ENCODE measurements at regions not wholly inside any gene's neighbourhood (a gene's known extent, or its start where the extent isn't known, plus 50 kb on each side); places are given as distances from the start of the nearest gene placed in this dataset.

DNA sequence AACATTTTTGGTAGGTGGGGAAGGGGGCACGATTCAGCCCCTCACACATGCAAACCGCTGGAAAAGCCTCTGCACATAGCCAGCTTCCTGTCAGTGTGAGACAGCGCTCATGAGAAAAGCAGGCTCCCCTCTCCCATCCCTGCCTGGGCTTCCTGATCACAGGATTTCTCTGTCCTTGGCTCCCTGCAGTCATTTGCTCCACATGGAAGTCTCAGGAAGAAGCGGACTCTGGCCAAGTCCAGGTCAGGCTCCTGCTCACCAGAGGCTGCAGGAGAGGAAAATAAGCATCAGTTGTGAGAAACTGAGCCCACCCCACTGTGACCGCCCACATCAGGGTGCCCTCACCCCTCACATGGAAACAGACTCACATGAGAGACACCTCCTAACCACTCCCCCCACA is 664.3 kb upstream of the TENM3 start:
- no peak for DNase-seq

DNA sequence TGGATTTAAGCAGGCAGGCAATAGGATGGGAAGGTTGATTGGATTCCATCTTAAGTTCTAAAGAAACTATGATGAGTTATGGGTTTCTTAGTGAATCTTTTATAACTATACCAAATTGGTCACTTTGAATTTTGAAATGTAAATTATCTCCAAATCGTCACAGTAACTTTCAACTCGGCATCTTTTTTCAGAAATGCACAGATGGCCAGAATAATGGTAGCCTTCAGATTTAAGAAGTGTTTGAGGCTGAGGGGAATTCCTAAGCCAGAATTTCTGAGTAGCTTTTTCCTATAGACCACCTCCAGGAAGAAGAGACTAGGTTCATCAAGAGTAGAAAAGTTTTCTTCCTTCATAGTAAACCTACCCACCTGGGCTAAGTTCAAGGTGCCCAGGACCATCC is 663.7 kb upstream of the TENM3 start:
- no peak for DNase-seq

DNA sequence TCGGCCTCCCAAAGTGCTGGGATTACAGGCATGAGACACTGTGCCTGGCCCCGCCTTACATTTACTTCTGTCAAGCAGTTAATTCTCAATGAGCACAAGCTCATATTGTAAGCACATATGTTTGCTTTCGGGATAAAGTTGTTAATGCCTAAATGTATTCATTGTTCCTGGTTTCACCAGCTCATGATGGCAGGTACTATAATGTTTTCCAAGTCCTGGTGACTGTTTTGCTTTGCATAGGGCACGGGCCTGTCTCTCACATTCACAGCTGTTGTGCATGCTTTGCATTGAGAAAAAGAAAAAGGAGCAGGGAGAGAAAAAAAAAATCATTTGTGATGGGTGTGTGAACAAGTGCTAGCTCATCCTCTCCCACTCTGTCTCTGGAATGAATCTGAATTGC is 661.2 kb upstream of the TENM3 start:
- no peak for DNase-seq

DNA sequence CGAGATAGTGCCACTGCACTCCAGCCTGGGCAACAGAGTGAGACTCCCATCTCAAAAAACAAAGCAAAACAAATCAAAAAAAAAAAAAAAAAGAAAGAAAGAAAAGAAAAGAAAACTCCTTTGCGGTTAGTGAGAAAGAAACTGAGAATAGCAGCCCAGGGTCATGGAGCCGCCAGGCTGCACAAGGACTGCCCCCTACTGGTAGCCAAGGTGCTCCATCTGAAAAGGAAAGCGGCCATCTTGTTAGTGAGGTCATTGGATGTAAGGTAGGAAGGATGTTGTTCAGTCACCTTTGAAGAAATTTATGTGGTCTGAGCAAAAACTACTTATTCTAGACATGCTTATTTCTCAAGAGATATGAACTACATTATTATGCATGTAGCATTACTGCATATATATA is 660.6 kb upstream of the TENM3 start:
- no peak for DNase-seq

DNA sequence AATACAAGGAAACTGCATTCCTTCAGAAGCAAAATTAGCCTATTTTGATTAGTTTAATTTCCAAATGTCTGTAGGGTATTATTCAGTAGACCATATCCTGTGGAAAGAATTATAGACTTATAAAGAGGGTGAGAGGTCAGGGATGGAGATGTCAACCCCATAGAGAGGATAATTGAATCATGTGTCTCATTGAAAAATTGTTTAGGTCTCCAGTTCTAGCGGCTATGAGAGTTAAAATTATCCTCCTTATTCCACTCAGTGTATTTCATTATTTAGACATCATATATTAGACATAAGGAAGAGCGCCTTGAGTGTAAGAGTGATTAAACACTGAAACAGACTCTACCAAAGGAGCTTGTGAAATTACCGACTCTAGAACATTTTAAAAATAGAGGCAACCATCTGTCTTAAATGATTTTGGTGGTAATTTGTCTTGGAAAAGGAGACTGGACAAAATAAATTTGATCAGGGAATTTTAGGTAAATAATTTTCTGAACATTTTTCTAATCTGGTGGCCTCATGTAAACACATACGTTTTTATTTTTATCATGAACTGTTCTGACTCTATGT is 654.4 kb upstream of the TENM3 start:
- no peak for DNase-seq

DNA sequence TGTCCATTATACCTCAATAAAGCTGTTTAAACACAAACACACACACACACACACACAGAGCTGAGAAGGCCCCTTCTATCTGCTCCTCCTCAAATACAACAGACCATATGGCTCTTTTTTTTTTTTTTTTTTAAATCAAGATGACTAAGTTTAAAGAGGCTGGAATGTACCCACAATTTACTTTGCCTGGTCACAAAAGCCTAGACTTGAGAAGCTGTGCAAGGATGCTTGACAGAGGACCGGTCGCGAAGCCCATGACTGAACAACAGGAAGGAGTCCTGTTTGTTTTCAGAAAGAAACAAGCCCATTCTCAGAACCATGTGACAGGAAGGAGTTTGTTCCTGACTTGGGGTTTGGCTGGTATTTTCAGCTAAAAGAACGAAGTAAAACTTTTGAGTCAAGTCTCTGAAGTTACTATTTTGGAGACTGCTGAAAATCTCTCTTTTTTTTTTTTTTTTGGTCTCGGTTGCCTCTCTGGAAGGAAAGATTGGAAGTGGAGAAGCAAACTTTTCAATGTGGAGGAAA is 650.9 kb upstream of the TENM3 start:
- no peak for DNase-seq

DNA sequence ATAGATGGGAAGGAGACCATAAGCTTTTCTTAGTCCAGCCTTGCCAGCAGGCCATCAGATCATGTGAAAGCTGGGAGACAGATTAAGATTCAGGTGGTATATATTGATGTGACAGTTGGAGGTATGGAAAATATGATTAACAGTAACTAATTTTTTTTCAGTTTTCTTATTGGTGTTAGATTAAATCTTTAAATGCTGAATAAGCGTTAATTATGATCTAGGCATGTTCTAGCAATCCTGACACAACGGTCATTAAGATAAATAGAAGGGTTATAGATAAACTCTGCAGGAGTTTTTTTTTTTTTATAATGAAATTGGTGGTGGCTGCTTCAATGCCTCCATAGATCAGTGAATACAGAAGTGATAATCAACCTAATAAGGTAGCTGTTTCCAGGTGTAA is 649.5 kb upstream of the TENM3 start:
- DNase-seq, result no peak

DNA sequence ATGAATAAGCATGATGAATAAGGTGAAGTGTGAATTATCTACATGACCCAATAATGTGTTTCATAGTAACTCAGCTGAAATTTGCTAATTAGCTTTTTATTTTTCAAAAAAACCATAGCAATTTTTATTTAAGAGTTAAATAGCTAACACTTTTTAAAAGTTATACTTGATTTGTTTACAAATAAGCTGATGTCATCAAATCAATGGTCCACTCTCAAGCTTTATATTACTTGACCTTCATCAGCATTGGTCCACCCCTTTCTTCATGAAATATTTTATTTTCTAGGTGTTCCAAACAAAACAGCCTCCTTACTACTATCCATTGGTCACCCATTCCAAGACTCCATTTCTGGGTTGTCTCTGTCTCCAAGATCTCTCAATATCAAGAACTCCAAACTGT is 649.0 kb upstream of the TENM3 start:
- DNase-seq, result no peak

DNA sequence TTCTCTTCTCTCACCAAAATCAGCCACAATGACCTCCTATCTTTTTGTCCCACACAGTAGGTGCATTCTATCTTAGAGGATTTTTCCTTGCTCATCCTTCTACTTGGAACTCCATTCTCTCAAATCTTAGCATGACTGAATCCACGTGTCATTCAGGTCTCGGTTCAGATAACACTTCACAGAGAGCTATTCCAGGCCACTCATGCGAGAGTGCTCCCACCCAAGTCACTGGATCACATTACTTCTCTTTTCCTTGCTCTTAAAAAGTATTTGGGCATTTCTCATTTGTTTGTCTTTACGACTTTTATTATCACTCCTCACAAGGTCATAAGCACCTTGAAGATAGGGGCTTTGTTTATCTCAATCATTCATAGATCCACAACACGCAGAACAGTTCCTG is 647.5 kb upstream of the TENM3 start:
- DNase-seq, result no peak

DNA sequence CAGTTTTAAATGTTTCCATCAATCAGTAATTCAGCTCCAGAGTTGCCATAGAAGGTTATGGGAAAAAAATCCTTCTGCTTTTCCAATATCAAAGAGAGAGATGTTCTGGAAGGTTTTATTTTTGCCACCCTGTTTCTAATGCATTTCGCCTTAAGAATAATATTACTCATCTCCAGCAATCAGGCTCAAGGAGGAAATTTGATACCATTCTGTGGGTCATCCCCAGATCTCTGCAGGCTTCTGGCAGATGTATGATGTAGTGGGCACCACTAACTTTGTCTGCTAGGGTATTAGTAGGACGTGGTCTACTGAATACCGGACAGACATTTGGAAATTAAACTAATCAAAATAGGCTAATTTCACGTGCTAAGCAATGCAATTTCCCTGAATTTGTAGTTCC is 645.4 kb upstream of the TENM3 start:
- no peak for DNase-seq

DNA sequence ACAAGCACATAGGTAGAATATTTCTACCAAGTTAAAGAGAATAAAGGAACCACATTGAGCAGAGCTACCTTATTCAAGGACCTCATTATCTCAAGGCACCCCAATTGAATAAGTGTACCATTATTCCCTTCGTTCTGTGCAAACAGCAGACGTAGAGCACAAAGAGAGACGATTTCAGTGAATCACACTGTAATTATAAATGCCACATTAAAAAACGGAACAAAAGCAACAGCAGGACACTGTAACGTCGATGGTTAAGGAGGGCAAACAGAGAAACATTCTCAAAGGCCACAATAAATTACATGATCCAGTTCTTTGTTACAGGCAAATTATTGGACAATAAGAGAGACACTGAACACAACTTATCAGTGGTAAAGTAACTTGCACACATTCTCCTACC is 644.1 kb upstream of the TENM3 start:
- no peak for DNase-seq

DNA sequence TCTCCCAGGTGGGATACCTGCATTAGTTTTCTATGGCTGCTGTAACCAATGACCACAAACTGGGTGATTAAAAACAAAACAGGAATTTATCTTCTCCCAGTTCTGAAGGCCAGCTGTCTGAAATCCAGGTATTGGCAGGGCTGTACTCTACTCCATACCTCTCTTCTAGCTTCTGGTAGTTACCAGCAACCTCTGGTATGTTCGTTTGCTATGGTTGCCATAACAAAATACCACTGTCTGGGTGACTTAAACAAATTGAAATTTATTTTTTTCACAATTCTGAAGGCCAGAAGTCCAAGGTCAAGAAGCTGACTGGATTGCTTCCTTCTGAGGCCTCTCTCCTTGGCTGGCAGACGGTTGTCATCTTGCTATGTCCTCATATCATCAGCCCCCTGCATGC is 642.1 kb upstream of the TENM3 start:
- no peak for DNase-seq

DNA sequence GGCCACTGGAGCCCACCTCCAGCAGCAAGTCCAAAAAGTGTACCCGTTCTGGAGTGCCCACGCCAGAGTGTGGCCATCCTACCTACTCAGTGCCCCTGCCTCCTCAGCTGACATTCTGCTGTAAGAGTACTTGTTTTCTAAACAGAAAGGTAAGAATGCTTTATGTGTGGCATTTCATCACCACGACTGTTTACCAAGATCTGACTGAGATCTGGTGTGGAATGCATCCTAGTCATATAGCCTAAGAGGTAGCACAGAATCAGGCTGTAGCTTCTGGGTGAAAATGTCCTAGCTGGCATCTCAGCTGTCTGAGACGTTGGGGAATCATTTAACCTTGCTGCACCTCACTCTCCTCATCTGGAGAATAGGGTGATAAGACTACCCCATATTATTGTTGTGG is 638.7 kb upstream of the TENM3 start:
- DNase-seq, result no peak

DNA sequence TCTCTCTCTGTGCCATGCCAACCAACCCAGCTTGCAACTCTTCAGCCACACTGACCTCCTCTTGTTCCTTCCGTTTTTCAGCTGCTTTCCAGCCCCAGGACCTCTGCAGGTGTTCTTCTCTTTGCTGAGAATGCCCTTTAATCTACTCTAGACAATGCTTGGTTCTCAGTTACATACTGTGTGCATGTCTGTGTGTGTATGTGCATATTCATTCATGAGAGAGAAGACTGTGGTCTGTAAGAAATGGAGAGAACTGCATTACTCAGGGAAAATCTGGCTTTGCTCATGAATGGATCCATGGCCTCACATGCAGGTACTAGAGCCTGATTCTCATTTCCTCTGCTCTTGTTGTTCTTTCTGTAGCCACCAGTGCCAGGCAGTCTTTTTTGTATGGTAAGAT is 636.9 kb upstream of the TENM3 start:
- DNase-seq, result no peak

DNA sequence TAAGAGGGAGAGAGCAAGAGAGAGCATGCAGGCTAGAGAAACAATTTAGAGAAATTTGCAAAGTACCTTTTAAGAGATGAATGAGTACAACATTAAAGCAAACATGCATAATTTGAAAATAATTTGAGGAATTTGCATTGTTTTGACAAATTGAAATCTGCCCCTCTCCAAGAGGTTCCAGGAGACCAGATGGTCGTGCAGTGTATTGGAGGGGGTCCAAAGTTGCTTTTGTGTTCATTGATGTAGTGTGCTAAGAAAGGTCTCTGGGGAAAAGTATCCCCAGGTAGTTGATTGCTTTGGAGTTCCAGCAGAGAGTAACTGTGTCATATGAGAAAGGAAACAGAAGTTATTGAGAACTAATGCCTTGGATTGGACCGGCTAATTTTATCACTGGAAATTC is 635.0 kb upstream of the TENM3 start:
- DNase-seq, result no peak

DNA sequence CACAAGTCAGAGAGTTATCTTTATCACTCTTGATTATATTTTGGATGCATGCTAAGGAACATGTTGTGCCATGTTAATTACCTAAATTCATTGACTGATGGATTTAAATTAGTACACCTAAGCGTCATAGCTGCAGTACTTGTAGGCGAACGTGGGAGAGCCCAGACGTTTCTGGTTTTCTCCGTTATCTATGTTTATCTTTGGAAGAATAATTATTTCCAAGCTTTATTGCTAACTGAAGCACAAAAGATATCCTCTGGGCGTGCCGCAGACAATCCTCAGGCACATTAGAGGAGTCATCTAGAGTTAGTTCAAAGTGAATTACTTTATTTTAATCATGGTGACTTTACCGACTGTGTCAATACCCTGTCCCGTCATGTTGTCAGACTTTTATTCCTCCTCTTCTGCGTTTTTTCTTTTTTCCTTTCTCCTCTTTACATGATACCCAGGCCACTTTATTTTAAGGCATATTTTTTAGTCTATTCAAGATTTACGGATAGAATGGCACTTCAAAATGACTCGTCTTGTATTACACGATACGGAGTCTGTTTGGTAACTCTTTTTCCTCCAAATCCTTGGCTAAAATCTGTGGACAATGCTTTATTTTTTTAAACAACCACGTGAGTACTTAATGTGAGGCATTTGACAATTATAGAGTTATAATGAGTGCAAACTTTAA is 632.0 kb upstream of the TENM3 start:
- no peak for DNase-seq

DNA sequence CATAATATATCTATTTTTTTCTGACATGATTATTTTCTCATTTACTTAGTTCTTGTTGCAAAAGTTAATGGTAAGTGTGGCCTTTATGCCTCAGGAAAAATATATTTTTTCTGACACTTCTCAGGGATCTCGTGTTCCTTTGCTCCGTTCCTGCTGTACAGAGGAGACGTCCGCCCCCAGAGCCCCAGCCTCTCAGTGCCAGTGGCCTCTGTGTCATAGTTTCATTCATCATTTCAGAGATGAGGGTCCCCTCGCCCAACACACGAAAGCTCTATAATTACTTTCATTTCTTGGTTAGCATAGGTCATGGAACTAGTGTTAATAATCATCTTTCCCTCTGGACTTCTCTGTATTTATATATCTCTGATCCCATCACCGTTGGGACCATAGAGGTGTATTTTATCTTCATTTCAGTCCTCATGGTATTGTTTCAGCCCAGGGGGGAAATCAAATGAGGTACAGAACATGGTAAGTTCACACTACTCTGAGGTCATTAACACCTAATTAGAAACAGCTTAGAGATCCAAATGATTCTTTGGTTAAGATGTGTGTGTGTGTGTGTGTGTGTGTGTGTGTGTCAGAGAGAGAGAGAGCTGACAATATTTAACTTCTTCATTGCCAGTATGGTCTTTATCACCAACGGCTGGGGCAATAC is 631.1 kb upstream of the TENM3 start:
- DNase-seq, result no peak

DNA sequence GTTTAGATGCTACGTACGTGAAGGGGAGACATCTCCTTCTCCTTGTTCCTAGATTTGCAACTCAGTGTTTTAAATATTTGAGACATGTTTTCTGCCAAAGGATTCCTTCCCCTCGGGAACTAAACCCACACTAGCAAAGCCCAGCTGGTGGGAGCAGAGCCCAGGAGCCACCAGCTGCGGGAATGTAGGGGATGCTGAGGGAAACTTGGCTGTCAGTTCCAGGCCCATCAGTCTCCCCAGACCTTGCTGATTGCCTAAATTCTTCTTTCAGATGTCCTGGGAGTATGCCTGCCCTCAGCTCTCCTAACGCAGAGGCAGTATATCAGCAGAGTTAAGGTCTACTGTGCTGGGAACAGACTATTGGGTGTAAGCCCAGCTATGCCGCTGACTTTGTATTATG is 630.0 kb upstream of the TENM3 start:
- DNase-seq, result no peak

DNA sequence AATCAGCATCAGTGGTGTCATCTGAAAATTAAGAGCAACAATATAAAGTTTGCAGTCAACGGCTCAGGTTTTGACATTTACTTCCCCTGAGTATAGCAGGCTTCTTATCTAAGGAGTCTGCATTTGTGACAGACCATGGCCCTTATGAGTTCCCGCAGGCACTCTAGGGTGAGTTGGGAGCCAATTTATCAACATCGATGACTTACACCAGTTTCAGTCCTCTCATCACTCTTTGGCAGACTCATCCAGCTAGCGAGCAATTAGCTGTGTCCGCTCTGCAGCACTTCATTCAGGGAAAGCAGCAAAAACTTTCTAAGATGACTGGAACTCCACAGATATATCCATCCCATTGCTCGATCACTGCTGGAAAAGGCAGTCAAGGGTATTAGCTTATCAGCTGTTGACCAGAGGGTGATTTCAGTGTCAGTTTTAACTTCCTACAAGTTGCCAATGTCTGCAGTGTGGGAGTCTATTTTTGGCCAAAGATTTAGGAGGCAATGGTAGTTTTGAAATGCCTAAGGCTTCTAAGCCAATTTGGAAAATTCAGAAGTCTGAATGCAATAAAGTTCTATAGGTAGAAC is 625.1 kb upstream of the TENM3 start:
- DNase-seq, result no peak

DNA sequence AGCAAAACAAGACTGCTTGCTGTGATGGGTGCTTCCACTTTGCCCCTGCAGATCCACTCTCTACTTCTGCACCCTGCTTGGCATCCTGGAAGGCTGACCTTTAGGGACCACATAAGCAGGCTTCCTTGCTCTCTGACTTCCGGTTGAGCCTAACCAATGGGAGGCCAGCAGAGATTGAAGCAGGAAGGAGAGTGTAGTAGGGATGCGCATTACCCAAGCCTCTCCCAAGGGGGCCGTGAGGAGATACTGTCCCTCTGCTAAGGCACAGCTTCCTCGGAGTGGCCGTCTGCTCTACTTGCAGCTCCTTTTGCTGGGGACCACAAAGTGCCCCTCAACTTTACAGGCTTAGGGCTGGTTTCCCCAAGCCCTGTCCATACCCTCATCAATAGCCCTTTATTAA is 624.3 kb upstream of the TENM3 start:
- DNase-seq, result no peak

DNA sequence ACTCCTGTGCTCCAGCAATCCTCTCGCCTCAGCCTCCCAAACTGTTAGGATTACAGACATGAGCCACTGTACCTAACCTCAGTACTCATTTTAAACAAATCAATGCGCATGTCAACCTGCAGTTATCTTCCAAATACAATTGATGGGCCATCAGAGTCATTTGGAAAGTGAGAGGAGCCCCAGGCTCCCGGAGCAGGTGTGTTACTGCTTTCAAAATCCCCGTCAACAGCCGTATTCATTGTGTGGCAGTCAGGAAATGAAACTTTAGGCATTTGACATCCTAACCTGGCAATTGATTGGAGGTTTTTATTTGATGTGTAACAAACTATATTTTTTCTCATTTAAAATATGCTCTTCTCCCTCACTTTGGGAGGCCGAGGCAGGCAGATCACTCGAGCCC is 623.6 kb upstream of the TENM3 start:
- no peak for DNase-seq

DNA sequence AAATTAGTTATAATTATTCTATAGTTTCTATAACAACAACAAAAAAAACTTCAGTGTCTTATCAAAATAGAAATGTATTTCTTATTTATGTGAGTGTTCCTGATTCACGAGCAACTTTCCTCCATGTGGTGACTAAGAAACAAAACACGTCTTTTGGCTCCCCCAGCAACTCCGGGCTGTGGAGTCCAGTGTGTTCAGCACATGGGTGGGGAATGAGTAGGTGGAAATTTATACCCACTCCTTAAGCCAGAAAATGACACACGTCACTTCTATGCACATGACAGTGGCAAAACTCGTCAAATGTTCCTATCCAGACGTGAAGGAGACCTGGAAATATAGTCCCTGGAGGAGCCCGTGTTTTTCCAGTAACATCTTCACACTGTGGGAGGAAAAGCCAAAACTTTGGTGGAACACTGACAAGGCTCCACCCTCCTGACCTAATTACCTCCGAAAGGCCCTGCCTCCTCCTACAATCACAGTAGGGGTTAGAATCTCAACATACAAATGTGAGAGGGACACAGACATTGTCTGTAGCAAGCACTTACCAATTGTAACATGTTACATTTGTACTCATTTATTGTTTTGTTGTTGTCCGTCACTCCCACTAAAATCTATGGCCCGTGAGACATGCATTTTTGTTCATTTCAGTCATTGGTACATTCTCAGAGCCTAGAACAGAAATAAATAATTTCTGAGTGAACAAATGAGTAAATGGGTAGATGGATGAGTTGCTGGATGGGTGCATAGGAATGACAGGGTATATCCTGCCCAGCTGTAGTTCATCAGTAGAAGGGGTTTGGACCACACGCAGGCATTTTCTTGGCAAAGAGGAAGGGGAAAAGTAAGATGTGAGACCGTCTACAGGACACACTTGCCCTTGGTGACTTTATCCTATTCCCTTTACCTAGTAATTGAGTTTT is 605.8 kb upstream of the TENM3 start:
- no peak for DNase-seq

DNA sequence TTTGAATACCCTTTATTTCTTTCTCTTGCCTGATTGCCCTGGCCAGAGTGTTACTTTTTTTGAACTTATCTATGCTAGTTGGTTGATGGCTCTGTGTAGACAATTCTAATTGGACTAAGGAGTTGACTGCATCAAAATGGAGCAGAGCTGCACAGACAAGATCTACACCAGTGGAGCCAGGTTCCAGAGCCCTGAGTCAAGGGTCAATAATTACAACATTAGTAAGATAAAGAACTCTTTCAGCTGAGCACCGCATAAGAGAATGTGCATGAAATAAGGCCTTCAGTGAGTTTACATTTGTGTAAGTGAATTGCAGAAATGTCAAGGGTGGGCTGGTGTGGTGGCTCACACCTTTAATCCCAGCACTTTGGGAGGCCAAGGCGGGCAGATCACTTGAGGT is 599.7 kb upstream of the TENM3 start:
- DNase-seq, result no peak
